Liver (tissue), 8 donors: ENCODE measurements at regions not wholly inside any gene's neighbourhood (a gene's known extent, or its start where the extent isn't known, plus 50 kb on each side); places are given as distances from the start of the nearest gene placed in this dataset.

Source experiments
- DNase-seq: peaks from one replicate; pipeline ENCODE4 v3.0.0-alpha.2; 2017; ENCODE audit warnings: low spot score
- H3K27ac ChIP-seq, 2 donors: one replicate each; pipeline ENCODE4 v1.7.0; 2013; ENCODE audit warnings: inconsistent platforms in 2 of 2, low read length in 2 of 2, control low read depth in 1 of 2, low read depth in 1 of 2, mild to moderate bottlenecking in 1 of 2
- H3K27me3 ChIP-seq, 4 donors: one replicate each; pipeline versions ENCODE4 v1.6.1 to v1.7.0; 2013; ENCODE audit warnings: low read length in 3 of 4, inconsistent platforms in 1 of 4, mild to moderate bottlenecking in 1 of 4, moderate library complexity in 1 of 4; ENCODE audit not compliant: control insufficient read depth in 4 of 4, insufficient read depth in 4 of 4
- H3K36me3 ChIP-seq, 4 donors: one replicate each; pipeline versions ENCODE4 v1.6.1 to v1.7.0; 2013; ENCODE audit warnings: low read length in 3 of 4, mild to moderate bottlenecking in 3 of 4, low read depth in 1 of 4, moderate library complexity in 1 of 4; ENCODE audit not compliant: control insufficient read depth in 4 of 4, insufficient read depth in 3 of 4
- H3K4me1 ChIP-seq, 4 donors: one replicate each; pipeline versions ENCODE4 v1.6.1 to v1.7.0; 2013; ENCODE audit warnings: low read length in 3 of 4, mild to moderate bottlenecking in 3 of 4, moderate library complexity in 1 of 4; ENCODE audit not compliant: control insufficient read depth in 4 of 4, insufficient read depth in 4 of 4
- H3K4me3 ChIP-seq, 3 donors: one replicate each; pipeline versions ENCODE4 v1.6.1 to v1.7.0; 2013; ENCODE audit warnings: low read length in 3 of 3, control low read depth in 1 of 3, low read depth in 1 of 3, mild to moderate bottlenecking in 1 of 3
- H3K9ac ChIP-seq, 2 donors: one replicate each; pipeline ENCODE4 v1.7.0; 2013; ENCODE audit warnings: low read length in 2 of 2, mild to moderate bottlenecking in 2 of 2, moderate library complexity in 2 of 2, control low read depth in 1 of 2, low read depth in 1 of 2
- H3K9me3 ChIP-seq, 4 donors: one replicate each; pipeline versions ENCODE4 v1.6.1 to v1.7.0; 2013; ENCODE audit warnings: low read length in 3 of 4; ENCODE audit not compliant: control insufficient read depth in 4 of 4
- ATF3 ChIP-seq: IDR thresholded peaks from 2 replicates; pipeline ENCODE4 v1.6.1; 2016; ENCODE audit warnings: antibody characterized with exemption
- EGR1 ChIP-seq, 2 donors: IDR thresholded peaks; 2 replicates each; pipeline ENCODE4 v1.6.1; 2016 to 2018; ENCODE audit warnings: antibody characterized with exemption in 2 of 2, low read depth in 2 of 2
- FOXA1 ChIP-seq: IDR thresholded peaks from 2 replicates; pipeline ENCODE4 v1.6.1; 2016; ENCODE audit warnings: antibody characterized with exemption
- FOXA2 ChIP-seq: IDR thresholded peaks from 2 replicates; pipeline ENCODE4 v1.6.1; 2016; ENCODE audit warnings: antibody characterized with exemption
- GABPA ChIP-seq, 2 donors: IDR thresholded peaks in 1 of 2; conservative IDR thresholded peaks in 1 of 2; 2 replicates each; pipeline ENCODE4 v1.6.1; 2016; ENCODE audit warnings: antibody characterized with exemption in 2 of 2, mild to moderate bottlenecking in 1 of 2, moderate library complexity in 1 of 2
- HNF4G ChIP-seq: IDR thresholded peaks from 2 replicates; pipeline ENCODE4 v1.6.1; 2016; ENCODE audit warnings: antibody characterized with exemption
- JUND ChIP-seq, 2 donors: IDR thresholded peaks; 2 replicates each; pipeline ENCODE4 v1.6.1; 2016; ENCODE audit warnings: antibody characterized with exemption in 2 of 2
- NR2F2 ChIP-seq: IDR thresholded peaks from 2 replicates; pipeline ENCODE4 v1.6.1; 2016; ENCODE audit warnings: antibody characterized with exemption
- RAD21 ChIP-seq, 2 donors: IDR thresholded peaks; 2 replicates each; pipeline ENCODE4 v1.6.1; 2016; ENCODE audit warnings: antibody characterized with exemption in 2 of 2, mild to moderate bottlenecking in 2 of 2
- REST ChIP-seq: IDR thresholded peaks from 2 replicates; pipeline ENCODE4 v1.6.1; 2016; ENCODE audit warnings: antibody characterized with exemption, mild to moderate bottlenecking
- RXRA ChIP-seq, 2 donors: IDR thresholded peaks; 2 replicates each; pipeline ENCODE4 v1.6.1; 2017 to 2018; ENCODE audit warnings: antibody characterized with exemption in 2 of 2, mild to moderate bottlenecking in 1 of 2
- SP1 ChIP-seq: IDR thresholded peaks from 2 replicates; pipeline ENCODE4 v1.6.1; 2018; ENCODE audit warnings: antibody characterized with exemption, mild to moderate bottlenecking
- TAF1 ChIP-seq: conservative IDR thresholded peaks from 2 replicates; pipeline ENCODE4 v1.6.1; 2016; ENCODE audit warnings: antibody characterized with exemption, mild to moderate bottlenecking
- YY1 ChIP-seq: IDR thresholded peaks from 2 replicates; pipeline ENCODE4 v1.6.1; 2016; ENCODE audit warnings: antibody characterized with exemption, mild to moderate bottlenecking
- WGBS: extraction: QIAGEN DNeasy Blood & Tissue Kit; methylation state at CpG from one replicate; pipeline ENCODE4 v1.1.7; 2013; 5-methylcytosine and 5-hydroxymethylcytosine counted together
- TF ChIP-seq, protein P1 (sequence below): fragments of 150-350 bp; IDR thresholded peaks from 2 replicates; pipeline ENCODE4 v1.5.1; 2017; ENCODE audit warnings: improper control_type of control experiment, low read depth, low read length; ENCODE audit not compliant: missing input control
- TF ChIP-seq, protein P2 (sequence below): IDR thresholded peaks from 2 replicates; pipeline ENCODE4 v1.6.1; 2016; ENCODE audit warnings: antibody characterized with exemption
- donor health status: healthy.
- donor health status: healthy.
- donor health status: healthy.
- donor health status: healthy.
- donor health status: healthy.

DNA sequence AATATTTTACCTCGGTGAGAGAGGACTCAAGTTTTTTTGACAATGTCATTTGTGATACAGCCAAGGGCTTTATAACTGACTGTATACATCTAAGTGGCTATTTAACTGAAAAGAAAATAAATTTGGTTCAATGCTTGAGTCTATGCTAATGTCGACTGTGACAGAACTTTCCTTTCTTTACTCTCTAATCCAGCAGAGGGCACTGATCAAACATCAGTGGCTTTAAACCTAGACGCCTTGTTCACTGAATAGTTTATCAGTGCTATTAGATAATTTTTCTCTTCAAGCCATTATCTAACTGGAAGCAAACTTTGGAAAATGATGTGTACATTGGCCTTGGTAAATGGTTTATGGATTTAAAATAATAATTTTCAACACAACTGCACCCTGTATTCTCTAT lies 285.1 kb downstream of the CHL1 start:
- DNase-seq: no peak
- no peaks in the 10 kb centered on the region for H3K36me3 ChIP-seq
- H3K4me3 ChIP-seq: no peak overlapping the region
- H3K27ac ChIP-seq: no peak overlapping the region
- TF ChIP-seq YY1 (no peak), RAD21 (IDR thresholded peaks at IDR 0.05) (peak; percentile 77 to 78)
- TF ChIP-seq, protein P1, sequence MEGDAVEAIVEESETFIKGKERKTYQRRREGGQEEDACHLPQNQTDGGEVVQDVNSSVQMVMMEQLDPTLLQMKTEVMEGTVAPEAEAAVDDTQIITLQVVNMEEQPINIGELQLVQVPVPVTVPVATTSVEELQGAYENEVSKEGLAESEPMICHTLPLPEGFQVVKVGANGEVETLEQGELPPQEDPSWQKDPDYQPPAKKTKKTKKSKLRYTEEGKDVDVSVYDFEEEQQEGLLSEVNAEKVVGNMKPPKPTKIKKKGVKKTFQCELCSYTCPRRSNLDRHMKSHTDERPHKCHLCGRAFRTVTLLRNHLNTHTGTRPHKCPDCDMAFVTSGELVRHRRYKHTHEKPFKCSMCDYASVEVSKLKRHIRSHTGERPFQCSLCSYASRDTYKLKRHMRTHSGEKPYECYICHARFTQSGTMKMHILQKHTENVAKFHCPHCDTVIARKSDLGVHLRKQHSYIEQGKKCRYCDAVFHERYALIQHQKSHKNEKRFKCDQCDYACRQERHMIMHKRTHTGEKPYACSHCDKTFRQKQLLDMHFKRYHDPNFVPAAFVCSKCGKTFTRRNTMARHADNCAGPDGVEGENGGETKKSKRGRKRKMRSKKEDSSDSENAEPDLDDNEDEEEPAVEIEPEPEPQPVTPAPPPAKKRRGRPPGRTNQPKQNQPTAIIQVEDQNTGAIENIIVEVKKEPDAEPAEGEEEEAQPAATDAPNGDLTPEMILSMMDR: peak; percentile 33
- no peaks in the 10 kb centered on the region for H3K27me3 ChIP-seq
- no peaks in the 10 kb centered on the region for H3K4me1 ChIP-seq
- no peaks in the 10 kb centered on the region for H3K9me3 ChIP-seq
- WGBS: 21% methylated on average over 3 of the region's 3 CpGs
- H3K9ac ChIP-seq: no peak overlapping the region

- Histone ChIP-seq H3K27ac (no peak overlapping the region), H3K9ac (no peak overlapping the region), H3K36me3 (no peaks in the 10 kb centered on the region), H3K4me3 (no peak overlapping the region), H3K9me3 (no peaks in the 10 kb centered on the region), H3K4me1 (no peaks in the 10 kb centered on the region), H3K27me3 (no peaks in the 10 kb centered on the region)
- TF ChIP-seq GABPA (IDR thresholded peaks at IDR 0.05 in 1 of 2, conservative IDR thresholded peaks at IDR 0.05 in 1 of 2) (no peak), ATF3 (no peak), HNF4G (no peak), NR2F2 (no peak), FOXA2 (no peak), EGR1 (IDR thresholded peaks at IDR 0.05; ENCODE audit: low read depth in 2 of 2) (no peak), SP1 (no peak), JUND (IDR thresholded peaks at IDR 0.05) (no peak), YY1 (no peak), RXRA (IDR thresholded peaks at IDR 0.05) (no peak), FOXA1 (no peak), RAD21 (IDR thresholded peaks at IDR 0.05) (no peak), TAF1 (no peak), REST (no peak)
- TF ChIP-seq, protein P2, sequence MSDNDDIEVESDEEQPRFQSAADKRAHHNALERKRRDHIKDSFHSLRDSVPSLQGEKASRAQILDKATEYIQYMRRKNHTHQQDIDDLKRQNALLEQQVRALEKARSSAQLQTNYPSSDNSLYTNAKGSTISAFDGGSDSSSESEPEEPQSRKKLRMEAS: no peak
- WGBS: 85% methylated on average over 32 of the region's 32 CpGs
- no peak for DNase-seq
Measured at GRCh38 chr3:482479-482878, 285.9 kb downstream of the CHL1 start.
